ENCODE measurements at regions not wholly inside any gene's neighbourhood (a gene's known extent, or its start where the extent isn't known, plus 50 kb on each side); places are given as distances from the start of the nearest gene placed in this dataset.
A peak's percentile ranks its signal among the peaks of the same experiment; 100 is the strongest.
"Not testable (repeated sequence)": the region's sequence is repeated elsewhere in the genome, so short reads cannot be mapped to it uniquely, and the experiment has no call there.

- no peak for DNase-seq (ENCODE audit: low spot score)
Observed at GRCh38 chrX:117680286-117680685, 436.3 kb downstream of the KLHL13 start.

GRCh38 chrX:117653396-117653795 is 463.2 kb downstream of the KLHL13 start:
- no peak for DNase-seq (ENCODE audit: low spot score)

- DNase-seq (ENCODE audit: low spot score) = no peak
Observed at GRCh38 chrX:117645639-117646038, 471.0 kb downstream of the KLHL13 start.

GRCh38 chrX:117641913-117642656 is 474.5 kb downstream of the KLHL13 start:
- no peak for DNase-seq (ENCODE audit: low spot score)

GRCh38 chrX:117636826-117637225 is 479.8 kb downstream of the KLHL13 start:
- DNase-seq (ENCODE audit: low spot score) = no peak

GRCh38 chrX:117633277-117633676 is 483.3 kb downstream of the KLHL13 start:
- no peak for DNase-seq (ENCODE audit: low spot score)

- no peak for DNase-seq (ENCODE audit: low spot score)
Observed at GRCh38 chrX:117628381-117628780, 488.2 kb downstream of the KLHL13 start.

- no peak for DNase-seq (ENCODE audit: low spot score)
Observed at GRCh38 chrX:117610806-117611205, 505.8 kb downstream of the KLHL13 start.

GRCh38 chrX:117610049-117610448 is 506.6 kb downstream of the KLHL13 start:
- DNase-seq (ENCODE audit: low spot score) = no peak

GRCh38 chrX:117607561-117607960 is 509.0 kb downstream of the KLHL13 start:
- DNase-seq (ENCODE audit: low spot score) = no peak

- not testable (repeated sequence) for DNase-seq (ENCODE audit: low spot score)
Observed at GRCh38 chrX:117606101-117606500, 510.5 kb downstream of the KLHL13 start.

- DNase-seq (ENCODE audit: low spot score) = no peak
Observed at GRCh38 chrX:117570160-117570559, 546.5 kb downstream of the KLHL13 start.

- DNase-seq (ENCODE audit: low spot score) = peak; percentile 18
Observed at GRCh38 chrX:117568238-117568637, 548.4 kb downstream of the KLHL13 start.

GRCh38 chrX:117543885-117544284 is 572.7 kb downstream of the KLHL13 start:
- DNase-seq (ENCODE audit: low spot score) = no peak

GRCh38 chrX:117539090-117539418 is 577.6 kb downstream of the KLHL13 start:
- no peak for DNase-seq (ENCODE audit: low spot score)

GRCh38 chrX:117538178-117539089 is 578.2 kb downstream of the KLHL13 start:
- DNase-seq (ENCODE audit: low spot score) = peak; percentile 72

GRCh38 chrX:117532339-117532738 is 584.3 kb downstream of the KLHL13 start:
- no peak for DNase-seq (ENCODE audit: low spot score)

- no peak for DNase-seq (ENCODE audit: low spot score)
Observed at GRCh38 chrX:117522725-117523700, 593.6 kb downstream of the KLHL13 start.

GRCh38 chrX:117517994-117518393 is 598.6 kb downstream of the KLHL13 start:
- DNase-seq (ENCODE audit: low spot score) = no peak

- DNase-seq (ENCODE audit: low spot score) = no peak
Observed at GRCh38 chrX:117511379-117511778, 605.2 kb downstream of the KLHL13 start.

- DNase-seq (ENCODE audit: low spot score) = no peak
Observed at GRCh38 chrX:117510453-117510852, 606.2 kb downstream of the KLHL13 start.

- DNase-seq (ENCODE audit: low spot score) = no peak
Observed at GRCh38 chrX:117508021-117508420, 608.6 kb downstream of the KLHL13 start.
